PC-3 (cell line): ENCODE measurements at regions not wholly inside any gene's neighbourhood (a gene's known extent, or its start where the extent isn't known, plus 50 kb on each side); places are given as distances from the start of the nearest gene placed in this dataset.

Source experiments
- ATAC-seq: fragments of 200-7000 bp; cut with Tn5 transposase; 2 replicates; pipeline ENCODE4 v1.9.1; 2020; ENCODE audit warnings: mild to moderate bottlenecking, moderate library complexity
- BruUV-seq: library from RNA; stranded (reverse); fragments of 400-500 nt; replicated peaks from 2 replicates; lab custom pipeline; 2021; lab: Mats Ljungman, UMichigan
- CTCF ChIA-PET: fragments of 300-600 bp; sonication (Branson Sonifier 250); formaldehyde crosslinking; loops from one replicate; lab custom pipeline; 2022; ENCODE audit warnings: antibody characterized with exemption; lab: Charles Lee
- POLR2A ChIA-PET: fragments of 300-600 bp; sonication (Branson Sonifier 250); formaldehyde crosslinking; loops from one replicate; lab custom pipeline; 2022; ENCODE audit warnings: antibody characterized with exemption; ENCODE audit not compliant: unreplicated experiment; lab: Charles Lee
- DNase-seq: peaks from one replicate; pipeline ENCODE4 v3.0.0-alpha.2; 2015
- H2AFZ ChIP-seq: fragments of 300-600 bp; sonication (generic); 2 replicates; pipeline ENCODE4 v1.6.0; 2016; ENCODE audit warnings: antibody characterized with exemption, low read length
- H3F3A ChIP-seq: fragments of 300-600 bp; sonication (generic); one replicate; pipeline ENCODE4 v1.6.0; 2017; ENCODE audit warnings: antibody characterized with exemption, low read length, control low read depth, mild to moderate bottlenecking; ENCODE audit not compliant: unreplicated experiment
- H3K27ac ChIP-seq: fragments of 300-600 bp; sonication (generic); 2 replicates; pipeline ENCODE4 v1.5.1; 2016; ENCODE audit warnings: mild to moderate bottlenecking, low read length
- H3K27me3 ChIP-seq: fragments of 300-600 bp; sonication (generic); 2 replicates; pipeline ENCODE4 v1.6.1; 2016; ENCODE audit warnings: low read length, mixed read lengths
- H3K36me3 ChIP-seq: fragments of 300-600 bp; sonication (generic); 2 replicates; pipeline ENCODE4 v1.6.1; 2016; ENCODE audit warnings: low read depth, mixed run types, low read length, mixed read lengths
- H3K4me1 ChIP-seq: fragments of 300-600 bp; sonication (generic); 2 replicates; pipeline ENCODE4 v1.5.1; 2016; ENCODE audit warnings: low read length; ENCODE audit not compliant: insufficient read depth
- H3K4me2 ChIP-seq: fragments of 300-600 bp; sonication (generic); 2 replicates; pipeline ENCODE4 v1.6.0; 2016; ENCODE audit warnings: low read length
- H3K4me3 ChIP-seq: fragments of 300-600 bp; sonication (generic); 2 replicates; pipeline ENCODE4 v1.5.1; 2016; ENCODE audit warnings: mild to moderate bottlenecking, low read length, mixed read lengths
- H3K79me2 ChIP-seq: fragments of 300-600 bp; sonication (generic); 2 replicates; pipeline ENCODE4 v1.6.1; 2017; ENCODE audit warnings: low read length, mixed read lengths
- H3K9ac ChIP-seq: fragments of 300-600 bp; sonication (generic); 2 replicates; pipeline ENCODE4 v1.6.0; 2016; ENCODE audit warnings: mild to moderate bottlenecking, low read length
- H3K9me2 ChIP-seq: fragments of 300-600 bp; sonication (generic); replicated peaks from 2 replicates; pipeline ENCODE4 v1.6.1; 2016; ENCODE audit warnings: mixed run types, low read length, mixed read lengths
- H3K9me3 ChIP-seq: fragments of 300-600 bp; sonication (generic); 2 replicates; pipeline ENCODE4 v1.6.1; 2016; ENCODE audit warnings: low read length, mixed read lengths
- H4K20me1 ChIP-seq: fragments of 300-600 bp; sonication (generic); 2 replicates; pipeline ENCODE4 v1.6.1; 2016; ENCODE audit warnings: low read length, mixed read lengths
- CTCF ChIP-seq: fragments of 300-600 bp; sonication (generic); conservative IDR thresholded peaks from 2 replicates; pipeline ENCODE4 v1.5.1; 2017; ENCODE audit warnings: antibody characterized with exemption, low read depth, mild to moderate bottlenecking, low read length
- EZH2 ChIP-seq: fragments of 300-600 bp; sonication (generic); IDR thresholded peaks from one replicate; pipeline ENCODE4 v1.6.1; 2017; ENCODE audit warnings: antibody characterized with exemption, mild to moderate bottlenecking, low read length; ENCODE audit not compliant: unreplicated experiment
- EZH2phosphoT487 ChIP-seq: fragments of 300-600 bp; sonication (generic); IDR thresholded peaks from 2 replicates; pipeline ENCODE4 v1.6.1; 2018; ENCODE audit warnings: mild to moderate bottlenecking, antibody characterized with exemption, low read length, borderline replicate concordance
- intact Hi-C: fragments of 100-400 bp; cut with micrococcal nuclease; formaldehyde crosslinking; loops from 2 replicates; pipeline ENCODE4 v1.9.0; 2023

GRCh38 chr11:38867338-38867737 is 2269.3 kb upstream of the RAG2 start:
- CTCF ChIA-PET: no interaction called here
- BruUV-seq: no TSS peak

GRCh38 chr11:38865922-38866321 is 2267.9 kb upstream of the RAG2 start:
- ChIA-PET POLR2A (no interaction called here), CTCF (no interaction called here)
- intact Hi-C loops: no loop called here
- Histone ChIP-seq H3K27me3 (no peaks in the 10 kb centered on the region), H3K4me1 (no peaks in the 10 kb centered on the region), H3K4me2 (no peak overlapping the region), H3K79me2 (no peaks in the 10 kb centered on the region), H4K20me1 (no peaks in the 10 kb centered on the region), H3K4me3 (no peak overlapping the region), H3K36me3 (no peaks in the 10 kb centered on the region), H3K27ac (no peak overlapping the region), H3K9me3 (no peaks in the 10 kb centered on the region), H3F3A (no peaks in the 10 kb centered on the region), H3K9ac (no peak overlapping the region), H3K9me2 (no peaks in the 10 kb centered on the region), H2AFZ (no peak overlapping the region)
- no TSS peak for BruUV-seq
- DNase-seq (no peak), ATAC-seq (no peak)
- TF ChIP-seq CTCF: no peak
- no peak for TF ChIP-seq EZH2phosphoT487
- no peak for TF ChIP-seq EZH2

More at GRCh38 chr11:38867338-38867737, 2269.3 kb upstream of the RAG2 start:
- H3K9me2 ChIP-seq: no peaks in the 10 kb centered on the region
- H2AFZ ChIP-seq: no peak overlapping the region
- no peaks in the 10 kb centered on the region for H4K20me1 ChIP-seq
- no peak for DNase-seq
- H3F3A ChIP-seq: no peaks in the 10 kb centered on the region
- intact Hi-C loops: no loop called here
- no peak overlapping the region for H3K27ac ChIP-seq
- no peaks in the 10 kb centered on the region for H3K36me3 ChIP-seq
- H3K4me3 ChIP-seq: no peak overlapping the region
- no peaks in the 10 kb centered on the region for H3K27me3 ChIP-seq
- no peak overlapping the region for H3K9ac ChIP-seq
- no peak overlapping the region for H3K4me2 ChIP-seq
- ATAC-seq: no peak
- H3K9me3 ChIP-seq: no peaks in the 10 kb centered on the region
- POLR2A ChIA-PET: no interaction called here
- TF ChIP-seq EZH2phosphoT487 (no peak), CTCF (no peak), EZH2 (no peak)
- no peaks in the 10 kb centered on the region for H3K79me2 ChIP-seq
- H3K4me1 ChIP-seq: no peaks in the 10 kb centered on the region

- ATAC-seq: no peak
- CTCF ChIA-PET: no interaction called here
- no TSS peak for BruUV-seq
- H3K36me3 ChIP-seq: no peaks in the 10 kb centered on the region
- no peaks in the 10 kb centered on the region for H4K20me1 ChIP-seq
- no peaks in the 10 kb centered on the region for H3F3A ChIP-seq
- no peak overlapping the region for H2AFZ ChIP-seq
- no peaks in the 10 kb centered on the region for H3K27me3 ChIP-seq
- no peaks in the 10 kb centered on the region for H3K4me1 ChIP-seq
- no peak overlapping the region for H3K9ac ChIP-seq
- no peak for TF ChIP-seq EZH2
- no peak for TF ChIP-seq EZH2phosphoT487
- no peak for TF ChIP-seq CTCF
- no peak overlapping the region for H3K27ac ChIP-seq
- H3K79me2 ChIP-seq: no peaks in the 10 kb centered on the region
- POLR2A ChIA-PET: interaction anchor here (0.6 kb wide), 1 partner anchor 64 kb away, joined by 5 read pairs; no protein-coding TSS in a partner anchor
- no peak overlapping the region for H3K4me3 ChIP-seq
- no peaks in the 10 kb centered on the region for H3K9me2 ChIP-seq
- no peak for DNase-seq
- intact Hi-C loops: no loop called here
- no peak overlapping the region for H3K4me2 ChIP-seq
- H3K9me3 ChIP-seq: no peaks in the 10 kb centered on the region
Measured at GRCh38 chr11:38842991-38843390, 2245.0 kb upstream of the RAG2 start.
